Hepatocyte (in vitro differentiated cells): ENCODE measurements at regions not wholly inside any gene's neighbourhood (a gene's known extent, or its start where the extent isn't known, plus 50 kb on each side); places are given as distances from the start of the nearest gene placed in this dataset.
"Not testable (repeated sequence)": the region's sequence is repeated elsewhere in the genome, so short reads cannot be mapped to it uniquely, and the experiment has no call there.

ENCODE experiments used
- DNase-seq: peaks from one replicate; pipeline ENCODE4 v3.0.0-alpha.2; 2016; ENCODE audit warnings: low spot score
- H2AFZ ChIP-seq: fragments of 200-600 bp; sonication (generic); 2 replicates; pipeline ENCODE4 v1.6.0; 2016; ENCODE audit warnings: antibody characterized with exemption, mild to moderate bottlenecking
- H3K27ac ChIP-seq: fragments of 200-600 bp; sonication (generic); 2 replicates; pipeline ENCODE4 v1.5.1; 2016; ENCODE audit warnings: mild to moderate bottlenecking
- H3K27me3 ChIP-seq: fragments of 200-600 bp; sonication (generic); 2 replicates; pipeline ENCODE4 v1.6.1; 2016
- H3K36me3 ChIP-seq: fragments of 200-600 bp; sonication (generic); replicated peaks from 2 replicates; pipeline ENCODE4 v1.5.1; 2016; ENCODE audit warnings: low read depth; ENCODE audit not compliant: insufficient read depth
- H3K4me1 ChIP-seq: fragments of 200-600 bp; sonication (generic); 2 replicates; pipeline ENCODE4 v1.5.1; 2016; ENCODE audit warnings: mild to moderate bottlenecking, moderate library complexity; ENCODE audit not compliant: insufficient read depth
- H3K4me2 ChIP-seq: fragments of 200-600 bp; sonication (generic); 2 replicates; pipeline ENCODE4 v1.6.0; 2016
- H3K4me3 ChIP-seq: fragments of 200-600 bp; sonication (generic); 2 replicates; pipeline ENCODE4 v1.5.1; 2016; ENCODE audit warnings: mild to moderate bottlenecking
- H3K79me2 ChIP-seq: fragments of 200-600 bp; sonication (generic); 2 replicates; pipeline ENCODE4 v1.6.0; 2017; ENCODE audit warnings: mild to moderate bottlenecking
- H3K9me2 ChIP-seq: fragments of 200-600 bp; sonication (generic); replicated peaks from 2 replicates; pipeline ENCODE4 v1.6.0; 2017; ENCODE audit warnings: mild to moderate bottlenecking; ENCODE audit not compliant: insufficient read depth
- H3K9me3 ChIP-seq: fragments of 200-600 bp; sonication (generic); 2 replicates; pipeline ENCODE4 v1.5.1; 2016; ENCODE audit warnings: low read depth, mild to moderate bottlenecking
- H4K20me1 ChIP-seq: fragments of 200-600 bp; sonication (generic); 2 replicates; pipeline ENCODE4 v1.6.0; 2016; ENCODE audit warnings: mild to moderate bottlenecking; ENCODE audit not compliant: insufficient read depth, poor library complexity, severe bottlenecking
- EZH2 ChIP-seq: fragments of 200-600 bp; sonication (generic); IDR thresholded peaks from 2 replicates; pipeline ENCODE4 v1.6.1; 2016; ENCODE audit warnings: antibody characterized with exemption, mild to moderate bottlenecking, borderline replicate concordance
- EZH2phosphoT487 ChIP-seq: fragments of 200-600 bp; sonication (generic); IDR thresholded peaks from one replicate; pipeline ENCODE4 v1.6.1; 2018; ENCODE audit warnings: antibody characterized with exemption, mild to moderate bottlenecking, low read depth, moderate library complexity; ENCODE audit not compliant: unreplicated experiment, severe bottlenecking
- WGBS: methylation state at CpG from one replicate; pipeline ENCODE4 v1.1.6; 2016; ENCODE audit warnings: low lambda C conversion rate; ENCODE audit errors: missing lambda C conversion rate; 5-methylcytosine and 5-hydroxymethylcytosine counted together
- TF ChIP-seq, protein P1 (sequence below): fragments of 200-600 bp; sonication (generic); IDR thresholded peaks from 2 replicates; pipeline ENCODE4 v1.5.1; 2016; ENCODE audit warnings: antibody characterized with exemption, mild to moderate bottlenecking; ENCODE audit not compliant: poor library complexity

DNA sequence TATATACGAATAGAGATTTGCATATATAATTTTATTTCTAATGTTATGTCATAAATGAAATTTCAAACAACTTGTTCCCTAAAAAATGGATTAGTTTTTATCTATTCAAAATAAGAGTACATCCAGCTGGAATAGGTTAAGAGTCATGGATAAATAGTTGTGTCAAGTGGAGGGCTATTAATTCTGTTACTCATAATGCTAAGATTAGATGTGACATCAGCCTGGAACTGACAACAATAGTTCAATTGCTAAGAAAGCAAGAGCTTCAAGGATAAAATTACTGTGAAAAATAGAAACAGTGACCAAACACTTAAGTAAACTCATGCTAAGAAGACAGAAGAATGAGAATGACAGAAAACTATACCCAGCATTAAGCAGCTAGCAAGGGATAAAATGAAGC, 92.2 kb upstream of the CDH9 start:
- Histone ChIP-seq H3K4me2 (no peak overlapping the region), H2AFZ (no peak overlapping the region), H3K27ac (no peak overlapping the region), H3K9me3 (no peaks in the 10 kb centered on the region), H4K20me1 (no peaks in the 10 kb centered on the region), H3K4me3 (no peak overlapping the region), H3K9me2 (no peaks in the 10 kb centered on the region), H3K27me3 (no peaks in the 10 kb centered on the region), H3K4me1 (no peaks in the 10 kb centered on the region), H3K79me2 (no peaks in the 10 kb centered on the region), H3K36me3 (no peaks in the 10 kb centered on the region)
- 88% methylated on average over 1 of the region's 1 CpG for WGBS
- no peak for DNase-seq
- TF ChIP-seq EZH2 = no peak
- TF ChIP-seq, protein P1, sequence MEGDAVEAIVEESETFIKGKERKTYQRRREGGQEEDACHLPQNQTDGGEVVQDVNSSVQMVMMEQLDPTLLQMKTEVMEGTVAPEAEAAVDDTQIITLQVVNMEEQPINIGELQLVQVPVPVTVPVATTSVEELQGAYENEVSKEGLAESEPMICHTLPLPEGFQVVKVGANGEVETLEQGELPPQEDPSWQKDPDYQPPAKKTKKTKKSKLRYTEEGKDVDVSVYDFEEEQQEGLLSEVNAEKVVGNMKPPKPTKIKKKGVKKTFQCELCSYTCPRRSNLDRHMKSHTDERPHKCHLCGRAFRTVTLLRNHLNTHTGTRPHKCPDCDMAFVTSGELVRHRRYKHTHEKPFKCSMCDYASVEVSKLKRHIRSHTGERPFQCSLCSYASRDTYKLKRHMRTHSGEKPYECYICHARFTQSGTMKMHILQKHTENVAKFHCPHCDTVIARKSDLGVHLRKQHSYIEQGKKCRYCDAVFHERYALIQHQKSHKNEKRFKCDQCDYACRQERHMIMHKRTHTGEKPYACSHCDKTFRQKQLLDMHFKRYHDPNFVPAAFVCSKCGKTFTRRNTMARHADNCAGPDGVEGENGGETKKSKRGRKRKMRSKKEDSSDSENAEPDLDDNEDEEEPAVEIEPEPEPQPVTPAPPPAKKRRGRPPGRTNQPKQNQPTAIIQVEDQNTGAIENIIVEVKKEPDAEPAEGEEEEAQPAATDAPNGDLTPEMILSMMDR = no peak
- no peak for TF ChIP-seq EZH2phosphoT487

DNA sequence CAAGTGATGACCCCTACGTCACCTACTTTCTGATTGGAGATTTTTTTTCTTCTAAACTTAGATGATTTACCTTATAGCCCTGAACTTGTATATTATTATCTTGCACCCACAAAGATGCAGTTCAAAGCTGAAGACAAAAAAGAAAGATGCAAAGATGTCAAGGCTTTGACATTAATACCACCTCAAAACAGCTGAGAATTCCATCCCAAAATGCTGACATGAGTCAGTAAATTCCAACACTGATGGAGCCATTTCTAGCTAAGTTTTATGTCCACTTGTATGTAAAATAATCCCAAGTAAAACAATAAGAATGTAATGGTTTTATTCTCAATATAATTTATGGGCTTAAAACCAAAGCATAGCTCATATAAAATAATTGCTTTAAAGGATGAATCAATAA, 91.5 kb upstream of the CDH9 start:
- no peaks in the 10 kb centered on the region for H3K79me2 ChIP-seq
- no peak overlapping the region for H3K27ac ChIP-seq
- no peak overlapping the region for H3K4me2 ChIP-seq
- H2AFZ ChIP-seq = no peak overlapping the region
- TF ChIP-seq EZH2phosphoT487 (no peak), EZH2 (no peak)
- TF ChIP-seq, protein P1 = no peak
- H3K4me1 ChIP-seq = no peaks in the 10 kb centered on the region
- no peaks in the 10 kb centered on the region for H3K36me3 ChIP-seq
- H3K4me3 ChIP-seq = no peak overlapping the region
- no peaks in the 10 kb centered on the region for H3K27me3 ChIP-seq
- H3K9me3 ChIP-seq = no peaks in the 10 kb centered on the region
- DNase-seq = no peak
- H4K20me1 ChIP-seq = no peaks in the 10 kb centered on the region
- H3K9me2 ChIP-seq = no peaks in the 10 kb centered on the region
- WGBS = 93% methylated on average over 1 of the region's 1 CpG

DNA sequence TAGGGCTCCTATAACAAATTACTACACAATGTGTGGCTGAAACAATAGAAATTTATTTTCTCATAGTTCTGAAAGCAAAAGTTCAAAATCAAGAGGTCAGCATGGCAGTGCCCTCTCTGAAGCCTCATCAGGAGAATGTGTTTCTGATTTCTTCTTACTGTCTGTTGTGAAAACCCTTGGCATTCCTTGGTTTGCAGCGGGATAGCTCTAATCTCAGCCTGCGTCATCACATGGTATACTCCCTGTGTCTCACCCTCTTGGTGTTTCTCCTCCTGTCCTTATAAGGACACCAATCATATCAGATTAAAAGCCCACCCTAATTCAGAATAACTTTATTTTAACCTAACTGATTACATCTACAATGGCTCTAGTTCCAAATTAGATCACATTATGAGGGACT, 87.5 kb upstream of the CDH9 start:
- H3K9me2 ChIP-seq = no peaks in the 10 kb centered on the region
- no peak overlapping the region for H3K4me3 ChIP-seq
- DNase-seq = no peak
- no peaks in the 10 kb centered on the region for H4K20me1 ChIP-seq
- no peaks in the 10 kb centered on the region for H3K4me1 ChIP-seq
- H3K79me2 ChIP-seq = no peaks in the 10 kb centered on the region
- no peak overlapping the region for H3K4me2 ChIP-seq
- no peaks in the 10 kb centered on the region for H3K27me3 ChIP-seq
- WGBS = 74% methylated on average over 2 of the region's 2 CpGs
- H2AFZ ChIP-seq = no peak overlapping the region
- no peaks in the 10 kb centered on the region for H3K9me3 ChIP-seq
- no peaks in the 10 kb centered on the region for H3K36me3 ChIP-seq
- H3K27ac ChIP-seq = no peak overlapping the region
- TF ChIP-seq EZH2 (no peak), EZH2phosphoT487 (no peak)
- TF ChIP-seq, protein P1 = no peak

- Histone ChIP-seq H3K27me3 (no peaks in the 10 kb centered on the region), H3K4me2 (no peak overlapping the region), H3K36me3 (no peaks in the 10 kb centered on the region), H3K9me2 (no peaks in the 10 kb centered on the region), H3K79me2 (no peaks in the 10 kb centered on the region), H4K20me1 (no peaks in the 10 kb centered on the region), H3K4me1 (no peaks in the 10 kb centered on the region), H3K4me3 (no peak overlapping the region), H3K27ac (no peak overlapping the region), H2AFZ (no peak overlapping the region), H3K9me3 (no peaks in the 10 kb centered on the region)
- TF ChIP-seq, protein P1 = peak; percentile 48
- no peak for TF ChIP-seq EZH2
- no peak for TF ChIP-seq EZH2phosphoT487
- DNase-seq = peak; percentile 47
- 7% methylated on average over 3 of the region's 3 CpGs for WGBS
Observed at GRCh38 chr5:27124590-27124989, 86.2 kb upstream of the CDH9 start.

DNA sequence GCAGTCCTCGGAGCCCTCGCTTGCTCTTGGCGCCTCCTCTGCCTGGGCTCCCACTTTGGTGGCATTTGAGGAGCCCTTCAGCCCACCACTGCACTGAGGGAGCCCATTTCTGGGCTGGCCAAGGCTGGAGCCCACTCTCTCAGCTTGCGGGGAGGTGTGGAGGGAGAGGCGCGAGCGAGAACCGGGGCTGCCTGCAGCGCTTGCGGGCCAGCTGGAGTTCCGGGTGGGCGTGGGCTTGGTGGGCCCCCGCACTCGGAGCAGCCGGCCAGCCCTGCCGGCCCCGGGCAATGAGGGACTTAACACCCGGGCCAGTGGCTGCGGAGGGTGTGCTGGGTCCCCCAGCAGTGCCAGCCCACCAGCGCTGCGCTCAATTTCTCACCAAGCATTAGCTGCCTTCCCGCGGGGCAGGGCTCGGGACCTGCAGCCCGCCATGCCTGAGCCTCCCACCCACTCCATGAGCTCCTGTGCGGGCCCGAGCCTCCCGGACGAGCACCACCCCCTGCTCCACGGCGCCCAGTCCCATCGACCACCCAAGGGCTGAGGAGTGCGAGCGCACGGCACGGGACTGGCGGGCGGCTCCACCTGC, 81.4 kb upstream of the CDH9 start:
- not testable (repeated sequence) for H3K79me2 ChIP-seq, H3K9me3 ChIP-seq, H3K9me2 ChIP-seq, H3K36me3 ChIP-seq, H2AFZ ChIP-seq, H3K4me2 ChIP-seq, H3K27me3 ChIP-seq, DNase-seq, H3K4me1 ChIP-seq, H4K20me1 ChIP-seq, H3K4me3 ChIP-seq, H3K27ac ChIP-seq
- WGBS = 96% methylated on average over 35 of the region's 38 CpGs
